A549 (cell line): ENCODE measurements at regions not wholly inside any gene's neighbourhood (a gene's known extent, or its start where the extent isn't known, plus 50 kb on each side); places are given as distances from the start of the nearest gene placed in this dataset.

Experiments used
- ATAC-seq, 2 experiments: fragments of 200-7000 bp in 1 of 2; fragments of >200 bp in 1 of 2; cut with Nextera tagmentation in 1 of 2; cut with Tn5 transposase in 1 of 2; 3 replicates each; pipeline versions ENCODE4 v1.8.0 to v1.9.1; 2018 to 2020; ENCODE audit warnings: mild to moderate bottlenecking in 1 of 2, moderate library complexity in 1 of 2
- CTCF ChIA-PET: fragments of 300-600 bp; sonication (Branson Sonifier 250); formaldehyde crosslinking; extraction: SDS; loops from one replicate; lab custom pipeline; 2021; ENCODE audit warnings: antibody characterized with exemption, inconsistent platforms; lab: Yijun Ruan, JAX
- POLR2A ChIA-PET: fragments of 350-600 bp; formaldehyde crosslinking; extraction: SDS; loops from one replicate; lab custom pipeline; 2021; ENCODE audit warnings: antibody characterized with exemption, inconsistent platforms; lab: Yijun Ruan, JAX
- DNase-seq, 2 experiments: peaks; one replicate each; pipeline versions ENCODE4 v3.0.0 to v3.0.0-alpha.2; 2011 to 2016; ENCODE audit warnings: low read depth in 1 of 2, low spot score in 1 of 2
- FAIRE-seq: peaks from 2 replicates; lab custom pipeline; 2011; peaks lifted over from hg19 to GRCh38; lab: Jason Lieb, UNC
- H3K27ac ChIP-seq, 2 experiments: fragments of >200 bp; sonication (Bioruptor Twin); formaldehyde crosslinking; 3 replicates each; pipeline ENCODE4 v1.5.1; 2016 to 2017
- H3K4me1 ChIP-seq: fragments of >200 bp; sonication (Bioruptor Twin); formaldehyde crosslinking; 3 replicates; pipeline ENCODE4 v1.6.1; 2016
- H3K4me2 ChIP-seq: fragments of >200 bp; sonication (Bioruptor Twin); formaldehyde crosslinking; 3 replicates; pipeline ENCODE4 v1.6.1; 2016
- H3K4me3 ChIP-seq: fragments of >200 bp; sonication (Bioruptor Twin); formaldehyde crosslinking; 3 replicates; pipeline ENCODE4 v1.5.1; 2016
- H3K9me3 ChIP-seq: fragments of >200 bp; sonication (Bioruptor Twin); formaldehyde crosslinking; 3 replicates; pipeline ENCODE4 v1.6.1; 2016
- ATOH8 ChIP-seq: fragments of 250-450 bp; sonication (Bioruptor Pico); IDR thresholded peaks from 2 replicates; pipeline ENCODE4 v1.5.0; 2020; ENCODE audit warnings: low read depth, mild to moderate bottlenecking, moderate library complexity
- BHLHE40 ChIP-seq: IDR thresholded peaks from 2 replicates; pipeline ENCODE4 v1.6.1; 2012; ENCODE audit warnings: low read depth, low read length, inconsistent platforms
- CBX8 ChIP-seq: fragments of 200-600 bp; sonication (generic); IDR thresholded peaks from 2 replicates; pipeline ENCODE4 v1.6.1; 2016
- CEBPB ChIP-seq, 2 experiments: fragments of >200 bp in 1 of 2; sonication (Bioruptor Twin) in 1 of 2; formaldehyde crosslinking in 1 of 2; IDR thresholded peaks; 2 replicates each; pipeline ENCODE4 v1.6.1; 2012 to 2016
- EHF ChIP-seq: fragments of 250-450 bp; sonication (Bioruptor Pico); IDR thresholded peaks from 2 replicates; pipeline ENCODE4 v1.5.0; 2020; ENCODE audit warnings: mild to moderate bottlenecking
- EHMT2 ChIP-seq: fragments of 200-600 bp; sonication (generic); IDR thresholded peaks from 2 replicates; pipeline ENCODE4 v1.6.1; 2016; ENCODE audit warnings: antibody characterized with exemption, low read depth, mild to moderate bottlenecking, moderate library complexity
- EP300 ChIP-seq, 2 experiments: fragments of >200 bp; sonication (Bioruptor Twin); formaldehyde crosslinking; IDR thresholded peaks; 2 replicates in 1 of 2; 3 replicates in 1 of 2; pipeline ENCODE4 v1.6.1; 2016 to 2017
- FOSB ChIP-seq: fragments of 250-450 bp; sonication (Bioruptor Pico); IDR thresholded peaks from 2 replicates; pipeline ENCODE4 v1.5.0; 2020; ENCODE audit warnings: mild to moderate bottlenecking, moderate library complexity
- GATA3 ChIP-seq: IDR thresholded peaks from 2 replicates; pipeline ENCODE4 v1.6.1; 2012; ENCODE audit warnings: borderline replicate concordance
- HEYL ChIP-seq: fragments of 250-450 bp; sonication (Bioruptor Pico); IDR thresholded peaks from 2 replicates; pipeline ENCODE4 v1.8.0; 2021; ENCODE audit warnings: mild to moderate bottlenecking, moderate library complexity
- HMGXB4 ChIP-seq: fragments of 250-450 bp; sonication (Bioruptor Pico); IDR thresholded peaks from 2 replicates; pipeline ENCODE4 v1.5.0; 2021; ENCODE audit warnings: mild to moderate bottlenecking, moderate library complexity, borderline replicate concordance
- HOXA7 ChIP-seq: fragments of 250-450 bp; sonication (Bioruptor Pico); IDR thresholded peaks from 2 replicates; pipeline ENCODE4 v1.5.0; 2020; ENCODE audit warnings: mild to moderate bottlenecking, moderate library complexity
- HOXB13 ChIP-seq: fragments of 250-450 bp; sonication (Bioruptor Pico); IDR thresholded peaks from 2 replicates; pipeline ENCODE4 v1.5.0; 2020; ENCODE audit warnings: low read depth, mild to moderate bottlenecking, moderate library complexity
- JUN ChIP-seq, 2 experiments: fragments of >200 bp; sonication (Bioruptor Twin); formaldehyde crosslinking; IDR thresholded peaks; 2 replicates in 1 of 2; 3 replicates in 1 of 2; pipeline ENCODE4 v1.6.1; 2016 to 2017
- MAFK ChIP-seq: fragments of 450-650 bp; IDR thresholded peaks from 2 replicates; pipeline ENCODE4 v1.6.1; 2014; ENCODE audit not compliant: partially characterized antibody
- NR3C1 ChIP-seq: fragments of >200 bp; sonication (Bioruptor Twin); formaldehyde crosslinking; IDR thresholded peaks from 3 replicates; pipeline ENCODE4 v1.6.1; 2017
- PBX3 ChIP-seq: IDR thresholded peaks from 2 replicates; pipeline ENCODE4 v1.6.1; 2012
- PHF8 ChIP-seq: fragments of 200-600 bp; sonication (generic); IDR thresholded peaks from 2 replicates; pipeline ENCODE4 v1.6.1; 2016; ENCODE audit warnings: low read depth, mild to moderate bottlenecking, antibody characterized with exemption, moderate library complexity, borderline replicate concordance
- RCOR1 ChIP-seq: fragments of 150-350 bp; IDR thresholded peaks from 2 replicates; pipeline ENCODE4 v1.6.1; 2014; ENCODE audit warnings: antibody characterized with exemption, low read length, low read depth
- REST ChIP-seq: fragments of 200-600 bp; sonication (generic); IDR thresholded peaks from 2 replicates; pipeline ENCODE4 v1.6.1; 2016; ENCODE audit warnings: antibody characterized with exemption, mild to moderate bottlenecking, moderate library complexity
- RFX5 ChIP-seq: fragments of 450-650 bp; IDR thresholded peaks from 2 replicates; pipeline ENCODE4 v1.7.1; 2014; ENCODE audit warnings: antibody characterized with exemption, mild to moderate bottlenecking, moderate library complexity
- SREBF2 ChIP-seq: fragments of 450-650 bp; IDR thresholded peaks from 2 replicates; pipeline ENCODE4 v1.6.1; 2014; ENCODE audit warnings: mild to moderate bottlenecking, moderate library complexity
- TFCP2L1 ChIP-seq: fragments of 250-450 bp; sonication (Bioruptor Pico); IDR thresholded peaks from 2 replicates; pipeline ENCODE4 v1.5.0; 2021; ENCODE audit warnings: mild to moderate bottlenecking
- USF2 ChIP-seq: fragments of 450-650 bp; IDR thresholded peaks from 2 replicates; pipeline ENCODE4 v1.6.1; 2014; ENCODE audit warnings: antibody characterized with exemption
- ZC3H11A ChIP-seq: fragments of 450-650 bp; IDR thresholded peaks from 2 replicates; pipeline ENCODE4 v1.6.1; 2014; ENCODE audit warnings: antibody characterized with exemption, mild to moderate bottlenecking
- ZFP36 ChIP-seq: fragments of 450-650 bp; IDR thresholded peaks from 2 replicates; pipeline ENCODE4 v1.6.1; 2014; ENCODE audit warnings: borderline replicate concordance; ENCODE audit not compliant: partially characterized antibody
- ZNF302 ChIP-seq: fragments of 250-450 bp; sonication (Bioruptor Pico); IDR thresholded peaks from 2 replicates; pipeline ENCODE4 v1.9.0; 2021; ENCODE audit warnings: inconsistent platforms, mild to moderate bottlenecking, moderate library complexity
- WGBS: methylation state at CpG from one replicate; pipeline ENCODE4 v1.1.6; 2017; ENCODE audit errors: missing lambda C conversion rate; 5-methylcytosine and 5-hydroxymethylcytosine counted together

- ATAC-seq (no peak), FAIRE-seq (no peak), DNase-seq (no peak)
- Histone ChIP-seq H3K4me2 (no peak overlapping the region), H3K4me1 (no peaks in the 10 kb centered on the region), H3K4me3 (no peak overlapping the region), H3K9me3 (no peaks in the 10 kb centered on the region), H3K27ac (no peak overlapping the region)
- no peak for TF ChIP-seq JUN (IDR thresholded peaks at IDR 0.05)
- no peak for TF ChIP-seq FOSB (CRISPR knock-in tag)
- TF ChIP-seq HEYL (CRISPR knock-in tag) = no peak
- TF ChIP-seq USF2 = no peak
- TF ChIP-seq HMGXB4 (CRISPR knock-in tag) = no peak
- TF ChIP-seq BHLHE40 = no peak
- TF ChIP-seq EP300 (IDR thresholded peaks at IDR 0.05) = no peak
- TF ChIP-seq PBX3 = no peak
- no peak for TF ChIP-seq SREBF2
- TF ChIP-seq NR3C1 = no peak
- no peak for TF ChIP-seq CBX8
- TF ChIP-seq TFCP2L1 (CRISPR knock-in tag) = no peak
- TF ChIP-seq PHF8 = no peak
- TF ChIP-seq HOXA7 (CRISPR knock-in tag) = no peak
- no peak for TF ChIP-seq ZNF302
- TF ChIP-seq MAFK = no peak
- POLR2A ChIA-PET = no interaction called here
- CTCF ChIA-PET = no interaction called here
- 85% methylated on average over 1 of the region's 1 CpG for WGBS
These were observed 508.7 kb downstream of the SOX2 start for GRCh38 chr3:182220471-182220870.

GRCh38 chr3:182226995-182227394, 515.3 kb downstream of the SOX2 start:
- 43% methylated on average over 4 of the region's 4 CpGs for WGBS
- no peak overlapping the region for H3K27ac ChIP-seq
- no peak overlapping the region for H3K4me3 ChIP-seq
- ChIA-PET POLR2A (no interaction called here), CTCF (no interaction called here)
- no peaks in the 10 kb centered on the region for H3K9me3 ChIP-seq
- TF ChIP-seq GATA3 (no peak), NR3C1 (no peak)
- no peak for DNase-seq
- no peak for FAIRE-seq
- no peak for ATAC-seq
- H3K4me2 ChIP-seq = no peak overlapping the region
- H3K4me1 ChIP-seq = no peaks in the 10 kb centered on the region

- ATAC-seq = no peak
- DNase-seq = no peak
- POLR2A ChIA-PET = no interaction called here
- H3K27ac ChIP-seq = no peak overlapping the region
- no peak for FAIRE-seq
- peaks cover 12% of the 10 kb centered on the region; the same call in 1 of the 3 replicates for H3K4me1 ChIP-seq
- no peak overlapping the region for H3K4me2 ChIP-seq
- CTCF ChIA-PET = no interaction called here
- 93% methylated on average over 1 of the region's 1 CpG for WGBS
- TF ChIP-seq JUN (IDR thresholded peaks at IDR 0.05) = no peak
- no peak for TF ChIP-seq FOSB (CRISPR knock-in tag)
- no peak for TF ChIP-seq CEBPB (IDR thresholded peaks at IDR 0.05)
- TF ChIP-seq EHMT2 = no peak
- no peak for TF ChIP-seq HOXB13 (CRISPR knock-in tag)
- no peak for TF ChIP-seq REST
- TF ChIP-seq EP300 (IDR thresholded peaks at IDR 0.05) = no peak
- TF ChIP-seq NR3C1 = no peak
- TF ChIP-seq TFCP2L1 (CRISPR knock-in tag) = no peak
- no peak for TF ChIP-seq RFX5
- TF ChIP-seq USF2 = no peak
- no peak for TF ChIP-seq ZFP36
- TF ChIP-seq ATOH8 (CRISPR knock-in tag) = no peak
- TF ChIP-seq GATA3 = no peak
- no peak for TF ChIP-seq ZC3H11A
- TF ChIP-seq EHF (CRISPR knock-in tag) = no peak
- TF ChIP-seq RCOR1 = no peak
- TF ChIP-seq PHF8 = no peak
- no peak overlapping the region for H3K4me3 ChIP-seq
- H3K9me3 ChIP-seq = no peaks in the 10 kb centered on the region
These were observed 521.7 kb downstream of the SOX2 start for GRCh38 chr3:182233405-182233804.
